A673 (cell line): ENCODE measurements at regions not wholly inside any gene's neighbourhood (a gene's known extent, or its start where the extent isn't known, plus 50 kb on each side); places are given as distances from the start of the nearest gene placed in this dataset.

Experiments
- EZH2 ChIP-seq: fragments of 200-600 bp; sonication (generic); IDR thresholded peaks from 2 replicates; pipeline ENCODE4 v1.6.1; 2017; ENCODE audit warnings: borderline replicate concordance, low read depth, mild to moderate bottlenecking, mixed read lengths, antibody characterized with exemption, low read length; ENCODE audit not compliant: poor library complexity, severe bottlenecking
- TF ChIP-seq, protein P1 (sequence below): fragments of 300-800, 200-600 bp; sonication (generic); conservative IDR thresholded peaks from 2 replicates; pipeline ENCODE4 v1.5.1; 2017; ENCODE audit warnings: low read depth, mild to moderate bottlenecking, antibody characterized with exemption, low read length, moderate library complexity, mixed read lengths

DNA sequence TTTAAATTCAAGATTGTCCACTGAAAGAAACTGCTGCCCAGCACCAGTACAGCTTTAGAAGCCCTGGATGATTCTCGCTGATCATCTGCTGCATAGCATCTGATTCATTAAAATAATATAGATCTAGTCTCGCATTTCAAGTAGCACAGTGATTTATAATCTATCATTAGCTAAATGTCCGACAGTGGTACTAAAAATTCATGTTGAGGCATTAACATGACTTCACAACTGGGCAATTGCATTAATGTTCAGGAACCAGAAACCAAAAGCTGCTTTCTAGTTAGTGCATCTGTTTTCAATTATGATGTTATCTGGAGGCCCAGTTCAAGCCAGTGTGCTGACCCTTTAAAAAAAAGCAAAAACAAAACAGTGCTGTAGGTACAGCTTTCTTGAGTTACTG is 1987.2 kb upstream of the SEL1L start:
- TF ChIP-seq, protein P1, sequence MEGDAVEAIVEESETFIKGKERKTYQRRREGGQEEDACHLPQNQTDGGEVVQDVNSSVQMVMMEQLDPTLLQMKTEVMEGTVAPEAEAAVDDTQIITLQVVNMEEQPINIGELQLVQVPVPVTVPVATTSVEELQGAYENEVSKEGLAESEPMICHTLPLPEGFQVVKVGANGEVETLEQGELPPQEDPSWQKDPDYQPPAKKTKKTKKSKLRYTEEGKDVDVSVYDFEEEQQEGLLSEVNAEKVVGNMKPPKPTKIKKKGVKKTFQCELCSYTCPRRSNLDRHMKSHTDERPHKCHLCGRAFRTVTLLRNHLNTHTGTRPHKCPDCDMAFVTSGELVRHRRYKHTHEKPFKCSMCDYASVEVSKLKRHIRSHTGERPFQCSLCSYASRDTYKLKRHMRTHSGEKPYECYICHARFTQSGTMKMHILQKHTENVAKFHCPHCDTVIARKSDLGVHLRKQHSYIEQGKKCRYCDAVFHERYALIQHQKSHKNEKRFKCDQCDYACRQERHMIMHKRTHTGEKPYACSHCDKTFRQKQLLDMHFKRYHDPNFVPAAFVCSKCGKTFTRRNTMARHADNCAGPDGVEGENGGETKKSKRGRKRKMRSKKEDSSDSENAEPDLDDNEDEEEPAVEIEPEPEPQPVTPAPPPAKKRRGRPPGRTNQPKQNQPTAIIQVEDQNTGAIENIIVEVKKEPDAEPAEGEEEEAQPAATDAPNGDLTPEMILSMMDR = no peak
- TF ChIP-seq EZH2 = no peak
